GM21526 (cell line): ENCODE measurements at regions not wholly inside any gene's neighbourhood (a gene's known extent, or its start where the extent isn't known, plus 50 kb on each side); places are given as distances from the start of the nearest gene placed in this dataset.

Source experiments
- ATAC-seq: cut with Tn5 transposase; IDR thresholded peaks from one replicate; pipeline ENCODE4 v1.9.1; 2021; ENCODE audit warnings: moderate library complexity; ENCODE audit not compliant: unreplicated experiment, low FRiP score

DNA sequence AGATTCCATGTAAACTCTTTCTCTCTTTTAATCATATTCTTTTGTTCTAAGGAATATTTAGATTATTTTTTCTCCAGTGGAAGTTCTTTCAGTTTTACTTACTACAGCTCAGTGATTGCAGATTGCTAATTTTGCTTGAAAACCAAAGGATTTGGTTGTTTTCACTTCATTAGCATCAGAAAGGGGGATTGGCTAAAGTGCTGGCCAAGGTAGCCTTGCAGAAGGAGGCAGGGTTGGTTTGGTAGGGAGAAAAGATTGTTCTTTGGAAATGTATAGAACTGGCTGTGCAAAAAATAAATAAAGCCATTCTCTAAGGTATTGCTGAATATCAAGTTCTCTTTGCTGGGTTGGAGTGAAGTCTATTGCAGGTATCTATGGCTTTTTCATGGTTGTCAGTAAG, 92.6 kb downstream of the FAT3 start:
- ATAC-seq, result no peak

- ATAC-seq, result no peak
Measured at GRCh38 chr11:92317721-92318120, 93.1 kb downstream of the FAT3 start.

DNA sequence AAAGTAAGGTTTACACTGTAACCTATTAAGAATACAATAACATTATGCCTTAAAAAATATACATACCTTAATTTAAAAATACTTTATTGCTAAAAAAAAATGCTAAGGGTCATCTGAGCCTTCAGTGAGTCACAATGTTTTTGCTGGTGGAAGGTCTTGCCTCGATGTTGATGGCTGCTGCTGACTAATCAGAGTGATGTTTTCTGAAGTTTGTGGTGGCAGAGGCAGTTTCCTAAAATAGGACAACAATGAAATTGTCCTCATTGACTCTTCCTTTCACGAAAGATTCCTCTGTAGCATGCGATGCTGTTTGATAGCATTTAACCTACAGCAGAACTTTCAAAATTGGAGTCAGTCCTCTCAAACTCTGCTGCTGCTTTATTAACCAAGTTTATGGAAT, 97.6 kb downstream of the FAT3 start:
- no peak for ATAC-seq

DNA sequence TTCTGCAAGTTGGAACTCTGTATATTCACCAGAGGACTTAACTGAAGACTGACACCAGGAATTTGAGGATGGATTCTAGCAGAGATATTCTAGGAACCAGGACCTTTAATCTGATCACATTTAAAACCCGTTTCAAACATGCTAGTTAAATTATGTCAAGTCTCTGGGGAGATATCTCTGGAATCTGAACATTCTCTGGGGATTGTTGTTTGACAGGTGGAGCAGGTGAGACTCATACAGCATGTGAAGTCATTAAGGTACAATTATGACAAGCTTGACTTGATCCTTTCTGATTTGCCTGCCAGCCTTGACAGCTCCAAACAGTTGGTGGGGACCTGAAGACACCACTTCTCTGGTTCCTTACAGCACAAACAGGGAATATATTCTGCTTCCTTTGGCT, 100.3 kb downstream of the FAT3 start:
- ATAC-seq, result no peak

DNA sequence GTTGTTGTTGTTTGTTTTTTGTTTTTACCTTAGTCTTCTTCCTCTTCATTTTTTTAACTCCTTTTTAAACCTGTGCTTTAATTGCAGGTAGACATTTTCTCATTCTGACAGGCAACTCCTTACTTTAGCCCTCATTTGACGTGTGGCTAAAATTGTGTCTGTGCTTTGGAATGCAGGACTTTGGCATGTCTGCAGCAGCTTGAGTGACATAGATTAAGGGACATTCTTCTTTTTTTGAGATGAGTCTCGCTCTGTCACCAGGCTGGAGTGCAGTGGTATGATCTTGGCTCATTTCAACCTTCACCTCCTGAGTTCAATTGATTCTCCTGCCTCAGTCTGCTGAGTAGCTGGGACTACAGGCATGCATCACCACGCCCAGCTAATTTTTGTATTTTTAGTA, 100.8 kb downstream of the FAT3 start:
- ATAC-seq, result no peak

DNA sequence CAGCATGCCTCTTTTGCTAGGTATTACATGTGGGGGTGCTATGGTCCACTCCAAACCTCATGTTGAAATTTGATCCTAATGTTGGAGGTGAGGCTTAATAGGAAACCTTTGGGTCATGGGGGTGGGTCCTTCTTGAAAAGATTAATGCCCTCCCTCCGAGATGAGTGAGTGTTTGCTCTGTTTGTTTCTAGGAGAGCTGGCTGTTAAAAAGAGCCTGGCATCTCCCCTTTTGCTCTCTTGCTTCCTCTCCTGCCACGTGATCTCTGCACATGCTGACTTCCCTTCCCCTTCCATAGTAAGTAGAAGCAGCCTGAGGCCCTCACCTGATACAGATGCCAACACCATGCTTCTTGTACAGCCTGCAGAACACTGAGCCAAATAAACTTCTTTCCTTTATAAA, 104.5 kb downstream of the FAT3 start:
- no peak for ATAC-seq

- ATAC-seq, result no peak
Measured at GRCh38 chr11:92329646-92330045, 105.0 kb downstream of the FAT3 start.

DNA sequence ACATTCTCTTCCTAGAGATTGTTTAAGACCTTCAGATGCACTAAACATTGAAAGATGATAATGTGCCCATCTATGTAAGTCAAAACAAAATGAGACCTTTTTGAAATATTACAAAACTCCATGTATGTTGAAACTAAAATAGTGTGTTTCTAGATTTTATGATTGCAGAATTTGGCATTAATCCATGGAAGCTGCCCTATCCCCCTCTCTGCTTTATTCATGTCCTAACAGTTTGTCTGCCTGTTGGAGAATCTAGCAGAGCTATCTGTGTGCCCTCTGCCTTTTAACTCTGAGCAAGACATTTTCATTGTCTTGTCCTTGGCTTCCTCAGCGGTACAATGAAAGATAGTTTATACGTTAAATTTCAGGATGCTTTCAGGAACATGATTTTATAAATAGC, 105.5 kb downstream of the FAT3 start:
- ATAC-seq, result no peak

DNA sequence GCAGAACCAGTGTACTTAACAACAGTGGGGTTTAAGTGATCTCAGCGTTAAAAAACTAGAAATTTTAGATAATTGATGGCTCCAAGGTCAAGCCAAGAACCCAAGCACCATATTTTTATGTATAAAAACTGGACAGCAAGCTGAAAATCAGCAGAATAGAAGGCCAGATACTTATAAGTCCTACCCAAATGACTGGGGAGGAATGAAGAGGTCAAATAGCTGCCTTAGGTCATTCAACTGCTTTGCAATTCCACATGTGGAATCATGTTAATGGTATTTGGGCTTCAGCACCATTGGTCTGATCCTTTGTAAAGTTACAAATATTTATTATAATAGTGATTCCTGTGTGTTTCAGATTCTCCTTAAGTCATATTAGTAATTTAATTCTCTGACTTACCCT, 108.4 kb downstream of the FAT3 start:
- no peak for ATAC-seq

DNA sequence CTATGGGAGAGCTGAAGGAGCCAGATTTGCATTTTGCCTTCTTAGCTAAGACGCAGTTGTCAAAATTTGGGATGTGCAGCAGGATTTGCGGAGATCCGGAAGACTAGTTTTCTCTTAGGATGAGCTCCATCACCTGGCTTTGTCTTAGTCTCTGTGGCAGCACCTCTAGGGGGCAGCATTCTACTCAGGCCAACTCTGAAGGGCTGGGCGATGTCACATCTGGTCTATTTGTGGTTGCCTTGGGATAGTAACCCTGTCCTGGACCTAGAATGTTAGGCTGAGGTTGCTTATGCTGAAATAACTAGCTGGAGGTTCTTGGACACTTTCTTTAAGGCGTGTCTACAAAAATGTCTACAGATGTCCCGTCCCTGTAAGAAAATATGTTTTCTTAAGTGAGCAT, 116.2 kb downstream of the FAT3 start:
- no peak for ATAC-seq

DNA sequence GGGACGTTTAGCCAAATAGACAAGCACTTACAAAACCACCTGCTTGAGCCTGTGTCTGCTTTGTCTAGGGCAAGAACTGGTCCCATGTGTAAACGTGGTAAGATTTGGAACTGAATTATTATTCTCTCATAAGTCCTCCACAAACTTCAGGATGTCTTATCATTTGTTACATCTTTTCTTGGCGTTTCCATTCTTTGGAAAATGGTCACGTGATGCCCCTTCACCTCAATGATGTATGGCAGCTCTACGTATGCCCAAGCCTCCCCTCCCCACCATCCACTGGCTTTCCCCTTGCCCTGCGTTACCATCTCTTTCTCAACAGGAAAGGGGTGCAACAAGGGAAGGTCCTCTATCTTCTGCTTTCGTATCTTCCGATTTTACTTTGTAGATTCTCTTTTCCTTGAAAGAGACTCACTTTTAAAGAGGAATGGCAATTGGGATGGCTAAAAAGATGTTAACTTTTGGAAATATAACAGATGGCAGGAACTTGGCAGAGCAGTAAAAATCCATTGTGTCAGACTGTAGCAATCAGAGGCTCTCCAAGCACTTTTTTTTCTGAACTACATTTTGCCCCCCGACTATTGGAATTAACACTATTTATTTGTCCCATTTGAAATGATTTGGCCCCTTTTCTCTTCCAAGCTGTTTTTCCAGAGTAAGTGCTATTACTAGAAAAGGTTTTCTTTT, 117.6 kb downstream of the FAT3 start:
- no peak for ATAC-seq

GRCh38 chr11:92342886-92343285, 118.3 kb downstream of the FAT3 start:
- no peak for ATAC-seq

DNA sequence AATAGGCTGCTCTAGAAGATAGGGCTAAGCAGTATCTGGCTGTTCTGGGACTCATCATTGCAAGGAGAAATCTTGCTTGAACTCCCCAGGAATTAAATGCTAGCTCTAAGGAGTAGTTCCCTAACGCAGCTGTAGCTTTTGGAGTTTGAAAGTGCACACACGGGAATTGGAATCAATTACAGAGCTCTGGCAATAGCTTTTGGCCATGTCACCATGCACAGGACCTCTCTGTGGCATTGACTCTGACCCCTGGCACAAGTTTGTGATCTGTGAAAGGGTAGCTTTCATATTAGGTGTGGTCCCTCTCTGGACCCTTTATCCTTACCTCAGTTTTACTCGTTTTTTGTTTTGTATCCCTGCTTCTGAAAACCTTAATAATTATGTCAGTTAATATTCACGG, 121.6 kb downstream of the FAT3 start:
- ATAC-seq, result no peak

GRCh38 chr11:92347454-92347853, 122.8 kb downstream of the FAT3 start:
- no peak for ATAC-seq

GRCh38 chr11:92349486-92350156, 125.0 kb downstream of the FAT3 start:
- ATAC-seq, result no peak

- ATAC-seq, result no peak
Measured at GRCh38 chr11:92357344-92357743, 132.7 kb downstream of the FAT3 start.

DNA sequence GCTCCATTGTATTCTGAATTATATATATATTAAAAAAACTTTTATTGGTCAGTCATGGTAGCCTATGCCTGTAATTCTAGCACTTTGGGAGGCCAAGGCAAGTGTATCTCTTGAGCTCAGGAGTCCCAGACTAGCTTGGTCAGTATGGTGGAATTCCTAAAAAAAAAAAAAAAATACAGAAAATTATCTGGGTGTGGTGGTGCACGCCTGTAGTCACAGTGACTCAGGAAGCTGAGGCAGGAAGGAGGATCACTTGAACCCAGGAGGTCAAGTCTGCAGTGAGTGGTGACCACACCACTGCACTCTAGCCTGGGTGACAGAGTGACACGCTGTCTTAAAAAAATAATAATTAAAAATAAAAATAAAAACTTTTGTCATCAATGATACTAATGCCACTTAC, 133.2 kb downstream of the FAT3 start:
- no peak for ATAC-seq

DNA sequence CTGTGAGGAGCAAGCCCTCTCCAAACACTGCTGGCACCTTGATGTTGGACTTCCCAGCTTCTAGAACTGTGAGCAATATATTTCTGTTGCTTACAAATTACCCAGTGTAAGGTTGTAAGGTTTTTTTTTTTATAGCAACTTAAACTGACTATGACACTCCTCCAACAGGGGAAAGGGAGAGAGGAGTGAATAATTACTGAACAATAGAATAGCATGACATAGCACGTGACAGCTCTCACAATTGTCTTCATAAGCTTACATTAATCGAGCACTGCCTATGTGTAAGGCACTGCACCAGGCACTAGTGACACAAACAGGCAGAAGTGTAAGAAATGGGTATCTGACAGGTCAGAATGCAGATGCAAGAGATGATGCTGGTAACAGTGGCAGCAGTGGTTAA, 136.9 kb downstream of the FAT3 start:
- no peak for ATAC-seq

DNA sequence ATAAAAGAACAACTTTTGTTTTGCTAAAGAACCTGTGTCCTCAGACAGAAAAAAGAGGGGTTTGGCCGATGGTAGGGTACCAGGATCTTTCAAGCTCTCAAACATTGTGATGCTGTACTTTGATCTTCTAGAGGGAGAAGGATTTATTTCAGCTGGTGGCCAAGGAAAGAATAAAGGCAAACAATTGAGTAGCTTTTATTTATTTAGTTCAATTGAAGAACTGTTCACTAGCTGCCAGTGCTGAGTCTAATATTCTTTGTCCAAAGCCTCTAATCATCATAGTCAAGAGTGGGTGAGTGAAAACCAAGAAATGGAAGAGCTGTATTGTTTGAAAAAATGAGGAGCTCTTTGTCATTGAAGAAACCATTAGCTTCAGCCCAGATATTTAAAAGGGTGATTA, 138.4 kb downstream of the FAT3 start:
- ATAC-seq, result no peak

DNA sequence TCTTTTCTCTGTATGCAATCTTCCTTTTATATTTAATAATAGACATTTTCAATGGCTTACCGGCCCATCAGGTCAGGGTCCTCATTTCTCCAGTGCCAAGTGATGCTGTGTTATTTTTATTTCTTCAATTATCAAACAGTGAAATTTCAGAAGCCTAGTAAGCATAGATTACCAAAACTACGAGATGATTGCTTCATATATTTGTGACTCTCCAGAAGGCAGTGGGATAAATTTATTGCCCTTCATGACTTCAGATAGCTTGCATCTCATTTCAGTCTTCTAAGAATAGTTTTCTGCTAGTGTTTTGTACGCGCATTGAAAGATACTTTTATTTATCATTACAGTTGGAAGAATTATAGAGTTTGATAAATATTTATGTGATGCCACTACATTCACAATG, 139.6 kb downstream of the FAT3 start:
- no peak for ATAC-seq

- no peak for ATAC-seq
Measured at GRCh38 chr11:92376146-92376599, 151.6 kb downstream of the FAT3 start.

GRCh38 chr11:92376680-92377079, 152.1 kb downstream of the FAT3 start:
- no peak for ATAC-seq
